Stomach (tissue), 4 donors: ENCODE measurements at regions not wholly inside any gene's neighbourhood (a gene's known extent, or its start where the extent isn't known, plus 50 kb on each side); places are given as distances from the start of the nearest gene placed in this dataset.

Experiments used
- CTCF ChIP-seq, 7 experiments: fragments of 450-650 bp in 4 of 7; fragments of 200-600 bp in 3 of 7; sonication (generic) in 3 of 7; IDR thresholded peaks; one replicate each; pipeline ENCODE4 v1.5.1; 2016 to 2019; ENCODE audit warnings: antibody characterized with exemption in 7 of 7, control low read depth in 2 of 7, mild to moderate bottlenecking in 1 of 7
- POLR2A ChIP-seq, 4 donors: fragments of 450-650 bp; IDR thresholded peaks; one replicate each; pipeline ENCODE4 v1.6.1; 2016; ENCODE audit warnings: antibody characterized with exemption in 4 of 4, control low read depth in 2 of 4, mild to moderate bottlenecking in 1 of 4, moderate library complexity in 1 of 4
- POLR2AphosphoS5 ChIP-seq, 3 donors: sonication (generic); formaldehyde crosslinking; IDR thresholded peaks; one replicate each; pipeline ENCODE4 v1.6.1; 2016; ENCODE audit warnings: antibody characterized with exemption in 3 of 3

- TF ChIP-seq POLR2A (IDR thresholded peaks at IDR 0.05) = no peak
- no peak for TF ChIP-seq CTCF (IDR thresholded peaks at IDR 0.05)
- no peak for TF ChIP-seq POLR2AphosphoS5 (IDR thresholded peaks at IDR 0.05)
Measured at GRCh38 chr2:20532634-20533437, 86.0 kb downstream of the RHOB start.
